ENCODE measurements at regions not wholly inside any gene's neighbourhood (a gene's known extent, or its start where the extent isn't known, plus 50 kb on each side); places are given as distances from the start of the nearest gene placed in this dataset.
A peak's percentile ranks its signal among the peaks of the same experiment; 100 is the strongest.

DNA sequence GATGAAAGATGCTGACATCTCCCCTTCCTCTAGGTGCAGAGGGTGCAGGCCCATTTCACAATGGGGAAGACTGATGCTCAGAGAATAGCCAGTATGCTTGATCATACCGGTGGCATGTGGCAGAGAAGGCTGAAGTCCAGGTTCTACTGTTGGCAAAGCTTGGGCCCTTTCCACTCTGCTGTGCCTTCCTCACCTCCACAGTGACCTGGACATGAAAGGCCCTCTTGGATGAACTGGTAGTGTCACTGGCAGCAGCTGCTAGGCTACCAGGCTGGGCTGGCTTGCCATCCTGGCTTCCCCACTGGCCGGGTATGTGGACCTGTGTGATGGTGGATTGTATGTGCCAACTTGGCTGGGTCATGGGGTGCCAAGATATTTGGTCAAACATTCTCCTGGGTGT lies 92.0 kb downstream of the GADD45G start:
- no peak for DNase-seq (ENCODE audit: low spot score)

DNA sequence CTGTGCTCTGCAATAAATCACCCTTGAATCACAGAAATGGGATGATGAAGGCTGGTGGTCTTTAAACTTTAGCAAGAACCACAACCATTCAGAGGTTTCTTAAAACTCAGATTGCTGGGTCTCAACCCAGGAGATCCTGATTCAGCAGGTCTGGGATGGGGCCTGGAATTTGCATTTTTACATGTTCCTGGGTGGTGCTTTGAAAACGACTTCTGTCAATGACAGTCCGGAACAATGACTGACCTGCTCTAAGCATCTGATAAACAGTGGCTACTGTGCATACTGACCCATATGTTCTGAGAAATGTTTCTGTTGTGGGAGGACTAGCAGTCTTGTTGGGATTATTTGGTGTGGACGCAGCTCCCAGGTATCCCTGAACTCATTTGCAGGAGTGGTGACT lies 92.7 kb downstream of the GADD45G start:
- DNase-seq (ENCODE audit: low spot score), result no peak

DNA sequence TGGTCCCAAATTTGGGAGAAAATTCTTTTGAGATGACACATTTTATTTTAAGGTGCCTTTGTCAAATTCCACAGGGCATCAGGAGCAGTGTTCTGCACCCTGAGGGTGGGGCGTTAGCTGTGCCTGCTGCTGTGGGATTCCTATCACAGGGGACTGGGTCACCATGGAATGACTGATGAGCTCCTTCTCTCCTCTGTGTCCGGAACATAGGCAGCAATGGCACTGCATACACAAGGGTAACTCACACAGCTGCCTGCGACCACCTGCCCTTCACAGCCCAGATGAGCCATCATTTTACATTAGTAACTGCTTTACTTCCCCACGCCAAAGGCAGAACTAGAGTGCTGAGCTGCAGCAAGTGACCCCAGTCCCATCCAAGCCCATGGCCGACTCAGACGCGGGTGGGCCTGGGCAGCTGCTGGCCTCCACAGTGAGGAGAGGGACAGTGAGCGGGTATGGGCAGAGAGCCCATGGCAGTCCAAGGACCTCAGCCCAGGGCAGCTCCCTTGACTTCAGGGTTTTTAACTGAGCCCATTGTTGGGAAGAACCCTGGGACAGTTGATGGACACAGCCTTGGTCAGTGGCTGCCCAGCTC lies 93.7 kb downstream of the GADD45G start:
- DNase-seq (ENCODE audit: low spot score), result no peak

DNA sequence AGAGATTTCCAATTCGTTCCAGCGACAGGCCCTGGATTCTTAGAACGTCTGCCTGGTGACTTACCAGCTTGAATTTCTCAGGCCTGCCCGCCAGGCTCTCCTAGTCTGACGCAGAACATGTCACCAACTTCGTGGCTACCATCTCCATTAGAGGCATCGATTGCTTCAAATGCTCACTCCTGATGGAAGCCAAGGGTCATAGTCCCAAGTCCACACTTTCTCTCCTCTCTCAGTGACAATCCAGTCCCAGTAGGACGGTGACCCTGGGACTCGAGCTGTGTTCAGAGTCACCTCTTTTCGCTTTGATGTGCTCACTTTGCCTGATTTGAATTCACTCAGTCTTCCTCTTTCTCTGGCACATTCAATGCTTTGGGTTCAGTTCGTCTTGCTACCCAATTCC lies 94.8 kb downstream of the GADD45G start:
- DNase-seq (ENCODE audit: low spot score), result no peak

DNA sequence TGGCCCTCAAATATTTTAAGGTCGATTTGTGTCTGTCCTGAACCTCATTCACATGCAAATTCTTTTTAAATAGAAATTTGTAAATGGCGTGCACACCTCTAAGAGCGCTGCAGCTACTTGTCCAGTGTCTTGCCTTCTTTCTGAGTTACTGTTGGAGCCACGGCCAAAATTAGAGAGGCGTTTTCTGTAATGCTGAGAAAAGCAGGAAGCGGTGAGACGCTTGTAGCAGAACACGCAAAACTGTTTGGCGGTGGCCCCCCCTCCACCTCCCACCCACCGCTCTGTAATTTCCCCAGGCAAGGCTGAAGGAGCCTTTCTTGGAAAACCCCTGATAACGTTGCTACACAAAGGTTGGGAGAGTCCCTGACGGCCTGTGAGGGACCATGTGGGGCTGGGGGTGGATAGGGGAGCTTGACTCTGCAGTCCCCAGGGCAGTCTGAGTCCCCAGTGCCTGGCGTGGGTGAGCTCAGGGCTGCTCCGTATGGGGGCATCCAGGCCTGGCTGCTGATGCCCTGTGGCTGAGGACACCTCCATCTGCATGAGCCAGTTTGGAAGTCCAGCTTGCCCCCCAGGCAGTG lies 96.5 kb downstream of the GADD45G start:
- peak; percentile 65 for DNase-seq (ENCODE audit: low spot score)

DNA sequence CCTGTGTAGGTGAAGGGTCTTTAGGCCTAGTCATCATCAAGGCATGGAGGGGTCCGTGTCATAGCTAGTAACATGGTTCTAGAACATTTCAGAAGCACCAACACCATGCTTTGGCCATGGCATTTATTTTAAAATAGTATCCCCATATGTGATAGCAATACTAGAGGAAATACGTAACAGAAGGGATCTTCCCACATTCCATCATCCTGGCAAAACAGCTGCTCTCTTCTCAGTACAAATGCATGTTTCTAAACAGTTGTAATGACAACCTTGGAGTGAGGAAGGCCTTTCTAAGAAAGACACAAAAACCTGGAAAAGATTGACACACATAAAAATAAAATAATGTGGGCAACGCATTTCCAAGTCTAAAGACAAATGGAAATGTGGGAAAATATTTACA lies 97.6 kb downstream of the GADD45G start:
- DNase-seq (ENCODE audit: low spot score), result no peak

DNA sequence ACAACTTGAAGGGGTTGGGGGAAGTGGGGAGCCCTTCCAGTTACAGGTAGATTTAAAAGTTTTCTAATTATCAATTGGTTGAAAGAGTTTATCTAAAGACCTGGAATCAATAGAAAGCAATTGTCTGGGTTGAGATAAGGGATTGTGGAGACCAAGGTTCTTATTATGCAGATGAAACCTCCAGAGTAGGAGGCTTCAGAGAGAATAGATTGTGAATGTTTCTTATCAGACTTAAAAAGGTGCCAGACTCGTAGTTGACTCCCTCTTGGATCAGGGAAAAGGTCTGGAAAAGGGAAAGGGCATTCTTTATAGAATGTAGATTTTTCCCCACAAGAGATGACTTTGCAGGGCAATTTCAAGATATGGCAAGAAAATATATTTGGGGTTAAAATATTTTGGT lies 100.8 kb downstream of the GADD45G start:
- no peak for DNase-seq (ENCODE audit: low spot score)

DNA sequence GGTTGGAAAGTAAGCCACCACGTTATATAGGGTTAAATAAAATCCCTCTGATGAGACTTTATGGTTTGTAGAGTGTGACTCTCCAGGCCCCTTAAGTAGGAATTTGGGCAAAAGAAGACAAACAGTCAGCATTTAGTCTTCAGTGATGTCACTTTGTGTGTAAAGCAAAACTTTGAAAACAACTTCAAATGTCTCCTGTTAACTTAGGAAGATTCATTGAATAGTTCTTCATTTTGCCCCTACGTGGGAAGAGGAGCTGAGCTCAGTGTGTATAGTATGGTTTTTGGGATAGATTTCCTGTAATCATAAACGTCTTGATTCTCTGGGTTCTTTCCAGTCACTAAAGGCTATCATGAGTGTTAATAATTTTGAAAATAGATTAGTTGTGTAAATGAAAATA lies 101.3 kb downstream of the GADD45G start:
- DNase-seq (ENCODE audit: low spot score), result no peak

DNA sequence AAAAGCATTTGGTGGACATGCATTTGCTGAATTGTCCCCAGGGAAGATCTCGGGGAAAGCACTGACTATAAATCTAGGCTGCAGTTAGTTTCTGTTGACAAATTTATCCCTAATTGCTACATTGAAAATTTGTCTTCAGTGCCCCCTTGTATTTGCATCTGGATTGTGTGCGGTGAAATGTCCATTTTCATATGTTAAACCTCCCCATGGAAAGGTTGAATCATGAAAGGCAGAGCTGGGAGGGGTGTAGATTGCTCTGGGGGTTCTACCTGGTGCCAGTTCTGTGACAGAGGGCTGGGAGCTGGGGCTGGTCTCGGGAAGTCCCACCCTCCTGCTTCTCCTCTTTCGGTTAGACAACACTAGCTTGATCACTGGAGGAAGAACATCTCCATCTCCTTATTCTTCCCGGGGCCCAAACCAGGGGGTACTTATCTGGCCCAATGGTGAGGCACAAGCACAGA lies 101.9 kb downstream of the GADD45G start:
- no peak for DNase-seq (ENCODE audit: low spot score)

DNA sequence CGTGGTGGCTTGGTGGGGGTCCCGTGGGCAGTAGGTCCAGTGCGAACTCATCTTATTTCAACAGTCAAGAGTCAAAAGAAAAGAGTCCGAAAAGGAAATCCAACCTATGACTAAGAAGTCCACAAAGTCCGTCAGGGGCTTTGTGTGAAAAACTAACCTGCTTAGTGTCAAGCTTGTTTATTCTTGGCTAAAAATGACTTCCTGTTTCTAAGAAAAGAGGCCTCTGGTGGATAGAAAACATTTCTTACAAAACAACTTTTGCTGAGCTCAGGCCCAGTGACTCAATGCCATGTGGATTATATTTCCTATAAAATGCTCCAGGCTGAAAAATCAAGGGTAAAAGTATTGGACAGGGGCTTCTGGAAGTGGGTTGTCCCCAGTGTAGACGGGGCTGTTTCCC lies 105.9 kb downstream of the GADD45G start:
- no peak for DNase-seq (ENCODE audit: low spot score)

DNA sequence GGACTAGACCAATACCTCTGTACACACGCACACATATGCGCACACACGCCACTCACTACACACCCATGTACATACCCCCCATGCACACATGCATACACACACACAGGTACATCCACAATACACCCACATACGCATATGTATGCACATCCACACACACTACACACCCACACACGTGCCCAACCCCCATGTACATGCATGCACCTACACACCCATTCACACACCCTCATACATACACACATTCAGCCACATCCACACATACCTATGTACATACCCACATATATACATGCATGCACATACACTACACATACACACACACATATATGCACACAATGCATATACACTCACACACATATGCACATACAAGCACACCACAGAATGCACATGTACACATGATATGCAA lies 107.1 kb downstream of the GADD45G start:
- no peak for DNase-seq (ENCODE audit: low spot score)

DNA sequence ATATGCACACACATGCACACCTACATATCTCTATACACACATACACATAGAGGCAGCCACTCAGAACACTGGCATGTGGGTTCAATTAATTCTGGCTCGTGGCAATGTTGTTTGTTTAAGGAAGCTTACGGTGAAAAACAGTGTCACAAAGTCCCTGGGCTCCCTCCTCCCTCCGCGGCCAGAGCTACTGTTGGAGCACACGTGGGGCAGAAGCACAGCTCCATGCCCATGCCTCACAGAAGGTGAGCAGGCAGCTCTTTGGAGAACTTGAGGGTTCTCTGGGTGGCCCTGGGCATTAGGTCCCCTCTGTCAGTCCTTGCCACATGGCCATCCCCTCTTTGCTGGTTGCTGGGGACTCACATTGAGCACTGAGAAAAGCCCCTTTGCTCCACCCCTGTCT lies 107.5 kb downstream of the GADD45G start:
- DNase-seq (ENCODE audit: low spot score), result no peak

DNA sequence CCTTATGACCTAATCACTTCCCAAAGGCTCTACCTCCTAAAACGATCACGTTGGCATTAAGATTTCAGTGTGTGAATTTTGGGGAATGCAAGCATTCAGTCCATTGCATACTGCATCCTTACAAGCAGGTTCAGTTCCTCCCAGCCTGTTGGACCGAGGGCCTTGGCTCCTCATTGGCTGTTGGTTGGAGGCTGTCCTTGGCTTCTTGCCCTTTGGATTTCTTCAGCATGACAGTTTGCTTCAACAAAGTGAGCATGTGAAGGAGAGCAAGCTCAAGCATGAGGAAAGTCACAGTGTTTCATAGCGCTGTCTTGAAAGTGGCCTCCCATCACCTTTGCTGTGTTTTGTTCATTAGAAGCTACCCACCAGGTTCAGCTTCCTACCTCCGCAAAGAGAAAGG lies 109.5 kb downstream of the GADD45G start:
- no peak for DNase-seq (ENCODE audit: low spot score)

DNA sequence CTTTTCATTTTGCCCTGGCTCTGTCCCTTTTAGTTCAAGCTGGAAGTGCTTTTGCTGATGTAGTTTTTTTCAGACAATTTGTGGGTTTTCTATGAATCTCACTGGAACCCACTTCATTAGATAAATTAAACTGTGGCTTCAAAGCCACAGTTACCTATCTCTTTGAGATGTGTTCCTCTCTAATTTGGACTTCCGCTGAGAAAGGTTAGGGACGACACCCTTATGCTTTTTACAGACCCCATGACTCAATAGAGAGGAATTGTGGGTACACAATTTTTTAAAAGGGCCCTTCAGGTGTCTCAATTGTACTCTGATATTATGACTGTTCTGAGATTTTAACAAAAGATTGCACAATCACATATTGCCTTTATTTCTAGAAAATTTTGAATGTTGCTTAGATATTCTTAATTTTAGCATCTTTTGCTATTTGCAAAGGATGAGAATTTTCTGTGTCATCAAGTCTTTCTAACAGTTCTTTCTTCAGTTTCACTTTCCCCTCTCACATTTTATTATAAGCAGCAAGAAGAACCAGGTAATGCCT lies 110.6 kb downstream of the GADD45G start:
- peak; percentile 46 for DNase-seq (ENCODE audit: low spot score)

DNA sequence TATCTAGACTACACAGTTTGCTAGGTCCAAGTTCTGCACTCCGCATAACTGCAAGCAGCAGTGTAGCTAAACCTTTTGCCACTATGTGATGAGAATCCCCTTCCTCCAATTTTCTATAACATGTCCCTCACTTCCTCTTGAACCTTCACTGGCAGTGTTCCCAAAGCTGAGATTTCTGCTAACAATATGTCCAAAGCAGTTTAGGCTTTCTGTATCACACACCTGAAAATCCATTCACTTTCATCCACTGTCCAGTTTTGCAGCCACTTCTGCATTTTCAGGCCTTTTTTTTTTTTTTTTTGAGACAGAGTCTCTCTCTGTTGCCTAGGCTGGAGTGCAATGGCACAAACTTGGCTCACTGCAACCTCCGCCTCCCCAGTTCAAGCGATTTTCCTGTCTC lies 111.1 kb downstream of the GADD45G start:
- no peak for DNase-seq (ENCODE audit: low spot score)

DNA sequence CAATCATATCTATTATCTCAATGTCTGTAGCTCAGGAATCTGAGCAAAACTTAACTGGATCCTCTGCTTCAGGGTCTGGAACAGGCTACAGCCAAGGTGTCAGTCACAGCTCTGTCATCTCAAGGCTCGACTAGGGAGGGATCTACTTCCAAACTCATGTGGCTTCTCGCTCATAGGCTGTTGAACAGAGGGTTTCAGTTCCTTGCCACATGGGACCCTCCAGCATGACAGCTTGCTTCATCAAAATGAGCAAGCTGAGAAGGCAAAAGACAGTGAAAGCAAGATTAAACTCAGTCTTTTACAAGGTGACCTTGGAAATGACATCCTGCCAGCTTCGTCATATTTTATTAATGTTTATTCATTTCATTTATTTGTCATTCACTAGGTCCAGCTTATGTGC lies 111.7 kb downstream of the GADD45G start:
- no peak for DNase-seq (ENCODE audit: low spot score)

DNA sequence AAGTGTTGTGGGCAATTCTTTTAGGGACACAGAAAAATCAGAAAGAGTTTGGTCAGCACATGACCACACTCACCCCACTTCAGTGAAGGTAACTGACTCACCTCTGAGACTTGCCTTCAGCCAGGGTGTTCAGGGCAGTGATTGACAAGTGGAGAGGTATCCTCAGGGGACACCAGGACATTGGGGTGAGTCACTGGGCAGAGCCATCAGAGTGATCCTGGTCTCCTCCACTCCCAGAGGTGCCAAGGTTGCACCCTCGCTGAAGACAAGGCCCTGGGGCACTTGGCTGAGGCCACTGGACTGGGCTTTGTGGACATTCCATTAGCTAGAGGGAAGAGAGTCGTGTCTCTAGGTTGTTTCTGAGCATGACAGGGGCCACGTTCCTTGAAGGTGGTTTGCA lies 113.4 kb downstream of the GADD45G start:
- no peak for DNase-seq (ENCODE audit: low spot score)

DNA sequence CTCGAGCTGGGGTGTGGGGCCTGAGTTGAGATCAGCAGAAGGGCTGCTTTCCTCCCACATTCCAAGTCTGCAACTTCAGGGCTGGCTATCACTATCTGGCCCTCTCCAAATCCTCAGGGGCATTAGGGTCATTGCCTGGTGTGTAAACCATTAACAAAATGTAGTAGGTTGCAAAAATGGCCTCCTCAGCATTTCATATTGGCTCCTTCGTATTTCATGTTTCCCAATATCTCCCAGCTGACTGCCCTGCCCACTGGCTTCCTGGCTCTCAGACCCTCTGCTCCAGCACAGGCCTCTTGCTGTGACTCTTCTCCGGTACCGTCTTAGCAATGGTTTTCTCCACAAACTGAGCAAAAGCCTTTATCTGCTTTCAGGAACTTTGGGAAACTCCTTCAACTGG lies 113.8 kb downstream of the GADD45G start:
- no peak for DNase-seq (ENCODE audit: low spot score)

DNA sequence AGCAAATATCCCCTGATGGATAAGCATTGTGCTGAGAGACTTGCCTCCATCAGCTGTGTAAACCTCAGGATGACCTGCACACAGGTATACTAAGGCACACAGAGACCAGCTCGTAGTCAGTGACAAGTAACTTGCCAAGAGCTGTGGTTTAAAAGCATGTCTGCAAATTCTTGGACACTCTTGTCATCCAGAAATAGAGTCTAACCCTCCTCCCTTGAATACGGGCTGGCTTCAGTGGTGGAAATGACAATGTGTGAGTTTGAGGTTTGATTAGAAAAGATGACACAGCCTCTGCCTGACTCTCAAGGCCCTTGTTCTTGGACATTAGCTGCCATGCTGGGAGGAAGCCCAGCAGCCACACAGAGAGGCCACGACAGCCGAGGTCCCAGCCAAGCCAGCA lies 114.4 kb downstream of the GADD45G start:
- no peak for DNase-seq (ENCODE audit: low spot score)

DNA sequence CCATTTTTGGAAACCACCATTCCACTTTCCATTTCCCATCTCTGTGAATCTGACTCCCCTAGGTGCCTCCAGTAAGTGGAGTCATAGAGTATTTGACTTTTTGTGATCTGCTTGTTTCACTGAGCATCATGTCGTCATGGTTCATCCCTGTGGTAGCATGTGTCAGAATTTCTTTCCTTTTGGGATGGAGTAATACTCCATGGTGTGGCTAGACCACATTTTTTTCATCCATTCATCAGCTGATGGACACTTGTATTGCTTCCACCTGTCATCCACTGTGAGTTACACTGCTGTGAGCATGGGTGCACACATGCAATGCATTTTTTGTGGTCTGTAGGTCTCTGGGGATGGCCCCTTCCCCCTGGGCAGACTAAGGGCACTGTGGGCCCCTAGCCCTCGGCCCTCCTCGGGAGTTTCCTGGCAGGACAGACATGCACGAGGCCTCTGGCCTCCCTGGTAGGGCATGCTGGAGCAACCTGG lies 115.9 kb downstream of the GADD45G start:
- DNase-seq (ENCODE audit: low spot score), result no peak

DNA sequence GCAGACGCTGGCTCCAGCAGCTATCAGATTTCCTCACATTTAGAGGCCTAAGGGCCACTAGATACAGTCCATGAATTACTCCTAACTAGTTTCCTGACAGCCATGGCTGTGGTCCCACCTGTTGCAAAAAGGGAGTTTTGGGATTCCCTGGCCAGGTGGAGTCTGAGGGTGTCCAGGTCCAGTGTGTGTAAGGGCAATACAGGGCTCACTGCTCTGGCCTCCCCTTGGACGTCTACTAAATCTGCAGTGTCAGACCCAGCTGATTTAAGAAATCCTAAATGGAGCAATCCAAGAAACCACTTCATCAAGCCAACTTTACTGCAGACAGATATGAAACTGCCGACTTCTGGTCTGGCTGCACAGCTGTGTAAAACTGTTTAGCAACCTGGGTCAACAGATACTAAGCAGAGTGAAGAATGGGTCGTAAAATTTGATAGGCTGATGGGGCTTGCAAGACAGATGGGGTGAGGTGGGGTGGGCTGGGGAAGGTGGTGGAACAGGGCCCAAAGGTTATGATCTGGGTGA lies 116.4 kb downstream of the GADD45G start:
- DNase-seq (ENCODE audit: low spot score), result no peak

DNA sequence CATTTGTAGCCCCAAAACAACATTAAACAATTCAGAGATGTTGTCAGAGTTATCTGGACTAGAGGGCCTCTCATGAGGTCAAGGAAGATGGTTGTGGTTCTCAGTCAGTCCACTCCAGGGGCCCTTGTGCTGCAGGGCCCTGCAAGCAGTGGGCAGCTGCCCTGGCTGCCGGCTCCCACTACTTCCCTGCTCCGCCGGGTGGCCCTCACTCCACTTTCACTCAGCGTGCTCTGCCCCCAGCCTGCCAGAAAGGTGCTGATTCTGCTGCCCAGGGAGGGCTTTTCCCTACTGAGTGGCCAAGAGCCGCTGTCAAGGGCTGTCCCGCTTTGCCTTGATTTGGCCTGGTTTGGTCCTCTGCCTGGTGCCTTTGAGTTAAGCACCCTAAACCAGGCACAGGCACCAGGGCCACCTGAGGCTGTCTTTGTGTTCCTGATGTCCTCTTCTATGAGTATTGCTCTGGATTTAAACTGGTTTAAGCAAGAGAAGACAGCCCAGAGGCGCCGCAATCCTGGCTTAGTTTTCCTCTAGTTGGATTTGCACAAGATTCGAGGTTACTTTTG lies 117.2 kb downstream of the GADD45G start:
- DNase-seq (ENCODE audit: low spot score), result no peak

DNA sequence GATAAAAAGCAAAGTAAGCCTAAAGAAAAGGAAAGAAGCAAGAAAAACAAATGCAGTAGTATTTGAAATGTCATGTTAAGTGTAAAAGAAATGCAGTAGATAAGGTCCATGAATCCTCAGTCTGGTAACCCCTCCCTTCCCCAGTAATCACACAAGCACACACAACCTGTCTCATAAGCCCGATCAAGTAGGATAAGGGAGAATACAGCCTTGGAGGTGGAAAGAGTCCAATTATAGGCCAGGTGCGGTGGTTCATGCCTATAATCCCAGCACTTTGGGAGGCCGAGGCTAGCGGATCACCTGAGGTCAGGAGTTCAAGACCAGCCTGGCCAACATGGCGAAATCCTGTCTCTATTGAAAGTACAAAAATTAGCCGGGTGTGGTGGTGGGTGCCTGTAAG lies 117.9 kb downstream of the GADD45G start:
- no peak for DNase-seq (ENCODE audit: low spot score)
